Gastroesophageal sphincter (tissue), 4 donors: ENCODE measurements at regions not wholly inside any gene's neighbourhood (a gene's known extent, or its start where the extent isn't known, plus 50 kb on each side); places are given as distances from the start of the nearest gene placed in this dataset.

Experiments used
- ATAC-seq: fragments of 150-250 bp; one replicate; pipeline ENCODE4 v1.9.1; 2016; ENCODE audit warnings: mild to moderate bottlenecking, moderate library complexity
- H3K27ac ChIP-seq, 4 donors: fragments of 200-600 bp; sonication (generic) in 3 of 4; 1 replicate in 3 of 4; 2 replicates in 1 of 4; pipeline ENCODE4 v1.5.1; 2016 to 2019
- H3K27me3 ChIP-seq: fragments of 200-600 bp; sonication (generic); one replicate; pipeline ENCODE4 v1.5.1; 2019
- H3K36me3 ChIP-seq, 2 donors: fragments of 200-600 bp; sonication (generic); one replicate each; pipeline ENCODE4 v1.5.1; 2019; ENCODE audit warnings: control low read depth in 1 of 2
- H3K4me1 ChIP-seq, 3 donors: fragments of 200-600 bp; sonication (generic); 1 replicate in 2 of 3; 2 replicates in 1 of 3; pipeline ENCODE4 v1.5.1; 2016 to 2019; ENCODE audit warnings: control low read depth in 2 of 3
- H3K4me3 ChIP-seq, 2 donors: fragments of 200-600 bp; sonication (generic); one replicate each; pipeline ENCODE4 v1.5.1; 2019; ENCODE audit warnings: mild to moderate bottlenecking in 1 of 2, moderate library complexity in 1 of 2
- H3K9me3 ChIP-seq, 3 donors: fragments of 200-600 bp; sonication (generic); one replicate each; pipeline ENCODE4 v1.5.1; 2017 to 2019; ENCODE audit warnings: control low read depth in 2 of 3
- EP300 ChIP-seq: sonication (generic); formaldehyde crosslinking; IDR thresholded peaks from one replicate; pipeline ENCODE4 v1.6.1; 2017; ENCODE audit warnings: antibody characterized with exemption, mild to moderate bottlenecking
- POLR2A ChIP-seq, 2 donors: fragments of 450-650 bp; IDR thresholded peaks; one replicate each; pipeline ENCODE4 v1.6.1; 2017; ENCODE audit warnings: antibody characterized with exemption in 2 of 2, mild to moderate bottlenecking in 2 of 2, moderate library complexity in 1 of 2
- POLR2AphosphoS5 ChIP-seq: sonication (generic); formaldehyde crosslinking; IDR thresholded peaks from one replicate; pipeline ENCODE4 v1.6.1; 2017; ENCODE audit warnings: antibody characterized with exemption
- WGBS, 2 donors: methylation state at CpG; one replicate each; pipeline ENCODE4 v1.1.5; 2018; ENCODE audit warnings: low coverage in 1 of 2; 5-methylcytosine and 5-hydroxymethylcytosine counted together
- TF ChIP-seq, protein P1 (sequence below), 4 experiments: fragments of 200-600 bp in 2 of 4; fragments of 450-650 bp in 2 of 4; sonication (generic) in 1 of 4; IDR thresholded peaks; one replicate each; pipeline ENCODE4 v1.5.1; 2017 to 2019; ENCODE audit warnings: antibody characterized with exemption in 4 of 4, mild to moderate bottlenecking in 2 of 4, moderate library complexity in 2 of 4

DNA sequence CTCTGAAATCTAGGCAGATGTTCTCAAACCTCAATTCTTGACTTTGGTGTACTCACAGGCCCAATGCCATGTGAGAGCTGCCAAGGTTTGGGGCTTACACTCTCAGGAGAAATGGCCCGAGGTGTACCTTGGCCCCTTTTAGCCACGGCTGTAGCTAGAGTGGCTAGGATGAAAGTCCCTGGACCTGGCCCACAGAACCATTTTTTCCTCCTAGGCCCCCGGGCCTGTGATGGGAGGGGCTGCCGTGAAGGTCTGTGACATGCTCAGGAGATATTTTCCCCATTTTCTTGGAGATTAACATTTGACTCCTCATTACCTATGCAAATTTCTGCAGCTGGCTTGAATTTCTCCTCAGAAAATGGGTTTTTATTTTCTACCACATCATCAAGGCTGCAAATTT is 1296.5 kb downstream of the MAT2B start:
- no peaks in the 10 kb centered on the region for H3K4me1 ChIP-seq
- no peak for ATAC-seq
- no peaks in the 10 kb centered on the region for H3K27me3 ChIP-seq
- H3K4me3 ChIP-seq, result no peak overlapping the region
- 81 to 82% methylated on average over 3 of the region's 4 CpGs for WGBS, 2 donors
- H3K36me3 ChIP-seq, result no peaks in the 10 kb centered on the region
- H3K27ac ChIP-seq, result no peak overlapping the region
- TF ChIP-seq EP300 (no peak), POLR2AphosphoS5 (no peak), POLR2A (IDR thresholded peaks at IDR 0.05) (no peak)
- TF ChIP-seq, protein P1, sequence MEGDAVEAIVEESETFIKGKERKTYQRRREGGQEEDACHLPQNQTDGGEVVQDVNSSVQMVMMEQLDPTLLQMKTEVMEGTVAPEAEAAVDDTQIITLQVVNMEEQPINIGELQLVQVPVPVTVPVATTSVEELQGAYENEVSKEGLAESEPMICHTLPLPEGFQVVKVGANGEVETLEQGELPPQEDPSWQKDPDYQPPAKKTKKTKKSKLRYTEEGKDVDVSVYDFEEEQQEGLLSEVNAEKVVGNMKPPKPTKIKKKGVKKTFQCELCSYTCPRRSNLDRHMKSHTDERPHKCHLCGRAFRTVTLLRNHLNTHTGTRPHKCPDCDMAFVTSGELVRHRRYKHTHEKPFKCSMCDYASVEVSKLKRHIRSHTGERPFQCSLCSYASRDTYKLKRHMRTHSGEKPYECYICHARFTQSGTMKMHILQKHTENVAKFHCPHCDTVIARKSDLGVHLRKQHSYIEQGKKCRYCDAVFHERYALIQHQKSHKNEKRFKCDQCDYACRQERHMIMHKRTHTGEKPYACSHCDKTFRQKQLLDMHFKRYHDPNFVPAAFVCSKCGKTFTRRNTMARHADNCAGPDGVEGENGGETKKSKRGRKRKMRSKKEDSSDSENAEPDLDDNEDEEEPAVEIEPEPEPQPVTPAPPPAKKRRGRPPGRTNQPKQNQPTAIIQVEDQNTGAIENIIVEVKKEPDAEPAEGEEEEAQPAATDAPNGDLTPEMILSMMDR (IDR thresholded peaks at IDR 0.05), result no peak
- peaks cover 0 to 7% (median 0%) of the 10 kb centered on the region in 3 donors for H3K9me3 ChIP-seq

DNA sequence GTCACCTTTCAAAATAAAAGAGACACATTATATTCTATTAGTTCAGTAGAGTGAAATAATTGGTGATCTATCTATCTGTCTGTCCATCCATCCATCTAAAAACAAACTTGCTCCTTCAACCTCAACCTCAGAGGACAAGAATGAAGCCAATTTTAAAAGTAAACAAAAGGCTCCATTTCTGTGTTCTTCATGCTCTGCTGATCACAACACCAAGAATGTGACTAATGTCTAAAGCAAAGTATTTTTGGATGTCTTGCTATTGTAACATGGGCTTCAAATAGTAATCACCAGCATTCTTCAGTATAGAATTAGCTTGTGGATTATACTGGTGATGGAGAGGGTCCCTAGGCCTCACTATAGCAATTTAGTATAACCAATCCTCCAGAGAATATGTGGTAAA is 1304.4 kb downstream of the MAT2B start:
- Histone ChIP-seq H3K4me3 (no peak overlapping the region), H3K27ac (no peak overlapping the region), H3K9me3 (no peaks in the 10 kb centered on the region), H3K4me1 (no peaks in the 10 kb centered on the region), H3K27me3 (no peaks in the 10 kb centered on the region), H3K36me3 (no peaks in the 10 kb centered on the region)
- TF ChIP-seq EP300, result no peak
- ATAC-seq, result no peak

DNA sequence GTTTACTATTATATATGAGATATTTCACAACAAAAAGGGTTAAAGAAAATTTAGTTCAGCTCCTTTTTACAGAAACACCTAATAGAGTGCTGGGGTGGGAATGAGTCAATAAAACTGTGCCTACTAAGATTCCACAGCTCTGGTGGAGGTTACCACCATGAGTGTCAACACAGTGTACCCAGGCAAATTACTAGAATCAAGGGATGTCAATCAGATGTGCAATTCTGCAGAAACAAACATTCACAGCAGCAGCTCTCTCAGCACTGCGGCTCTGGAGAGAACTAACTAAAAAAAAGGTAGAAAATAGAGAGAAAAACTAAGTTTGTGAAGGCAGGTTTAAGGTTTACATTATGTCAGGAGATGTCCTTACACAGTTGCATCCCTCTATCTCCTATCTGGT is 1313.0 kb downstream of the MAT2B start:
- no peak overlapping the region for H3K27ac ChIP-seq
- H3K27me3 ChIP-seq, result no peaks in the 10 kb centered on the region
- no peaks in the 10 kb centered on the region for H3K4me1 ChIP-seq
- H3K9me3 ChIP-seq, result no peaks in the 10 kb centered on the region
- no peak for ATAC-seq
- WGBS, 2 donors, result 30 to 33% methylated on average over 1 of the region's 1 CpG
- H3K36me3 ChIP-seq, result no peaks in the 10 kb centered on the region
- TF ChIP-seq POLR2AphosphoS5, result no peak
- TF ChIP-seq, protein P1 (IDR thresholded peaks at IDR 0.05), result no peak
- TF ChIP-seq POLR2A (IDR thresholded peaks at IDR 0.05), result no peak
- TF ChIP-seq EP300, result no peak
- H3K4me3 ChIP-seq, result no peak overlapping the region

DNA sequence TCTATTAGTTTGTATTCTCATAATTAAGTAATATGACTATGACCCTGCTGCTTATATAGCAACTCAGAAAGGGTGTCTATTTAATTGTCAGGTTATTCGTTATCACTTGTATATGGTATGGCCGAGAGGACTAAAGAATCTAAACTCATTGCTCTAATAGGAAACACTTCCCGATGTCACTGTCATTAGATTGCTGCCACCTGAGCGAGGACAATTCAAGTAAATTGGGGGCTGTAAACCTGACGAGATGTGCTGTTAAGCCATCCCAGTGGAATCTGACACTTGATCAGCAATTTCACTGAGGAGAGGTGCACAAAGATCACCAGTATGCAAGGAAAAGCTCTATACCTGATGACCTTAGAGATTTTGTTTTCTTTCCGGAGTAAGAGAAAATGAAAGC is 1319.3 kb downstream of the MAT2B start:
- Histone ChIP-seq H3K4me3 (no peak overlapping the region), H3K27ac (no peak overlapping the region), H3K4me1 (no peaks in the 10 kb centered on the region), H3K27me3 (no peaks in the 10 kb centered on the region), H3K9me3 (no peaks in the 10 kb centered on the region), H3K36me3 (no peaks in the 10 kb centered on the region)
- TF ChIP-seq POLR2AphosphoS5 (no peak), POLR2A (IDR thresholded peaks at IDR 0.05) (no peak), EP300 (no peak)
- TF ChIP-seq, protein P1 (IDR thresholded peaks at IDR 0.05), result no peak
- no peak for ATAC-seq
- WGBS, 2 donors, result 72 to 88% methylated on average over 5 to 6 of the region's 6 CpGs

DNA sequence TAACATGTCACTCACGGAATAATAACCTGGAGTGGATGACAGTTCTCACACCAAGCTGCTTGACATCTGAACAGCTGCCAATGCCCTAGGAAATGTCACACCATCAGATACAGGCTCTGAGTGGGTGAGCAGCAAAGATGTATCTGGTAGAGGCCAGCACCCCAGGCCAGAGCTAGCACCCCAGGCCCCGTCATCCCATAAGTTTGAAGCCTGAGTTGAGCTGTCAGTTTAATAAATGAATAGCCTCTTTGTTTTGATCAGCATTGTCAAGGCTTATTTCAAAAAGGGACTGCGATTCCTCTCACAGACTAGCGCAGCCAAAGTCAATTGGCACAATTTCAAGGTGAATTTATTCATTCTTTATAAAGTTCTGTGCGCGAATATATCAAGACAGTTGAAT is 1327.1 kb downstream of the MAT2B start:
- 40 to 50% methylated on average over 6 of the region's 6 CpGs for WGBS, 2 donors
- H3K4me3 ChIP-seq, result no peak overlapping the region
- H3K4me1 ChIP-seq, result no peaks in the 10 kb centered on the region
- H3K27ac ChIP-seq, result no peak overlapping the region
- no peaks in the 10 kb centered on the region for H3K36me3 ChIP-seq
- TF ChIP-seq POLR2A (IDR thresholded peaks at IDR 0.05), result no peak
- no peak for TF ChIP-seq EP300
- TF ChIP-seq, protein P1 (IDR thresholded peaks at IDR 0.05), result no peak
- no peak for TF ChIP-seq POLR2AphosphoS5
- H3K9me3 ChIP-seq, result no peaks in the 10 kb centered on the region
- H3K27me3 ChIP-seq, result no peaks in the 10 kb centered on the region
- no peak for ATAC-seq

DNA sequence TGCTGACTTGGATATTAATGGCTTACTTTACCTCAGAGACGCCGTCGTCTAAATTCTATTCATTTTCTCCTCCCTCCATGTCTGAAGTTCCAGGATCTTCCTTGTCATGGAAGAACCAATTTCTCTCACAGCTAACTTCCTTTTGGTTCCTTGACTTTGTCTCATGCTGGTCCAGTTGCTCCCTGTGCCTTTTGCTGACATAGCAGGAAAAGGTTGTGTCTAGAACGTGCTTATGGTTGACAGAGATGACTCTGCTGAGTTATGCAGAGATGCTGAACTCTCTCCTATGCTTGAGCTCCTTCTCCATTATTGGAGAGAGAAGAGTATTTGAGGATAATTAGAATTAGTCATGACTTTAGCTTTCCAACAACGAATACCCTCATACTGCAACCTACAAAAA is 1338.9 kb downstream of the MAT2B start:
- Histone ChIP-seq H3K9me3 (no peaks in the 10 kb centered on the region), H3K36me3 (no peaks in the 10 kb centered on the region), H3K4me1 (no peaks in the 10 kb centered on the region), H3K4me3 (no peak overlapping the region), H3K27me3 (no peaks in the 10 kb centered on the region), H3K27ac (no peak overlapping the region)
- TF ChIP-seq POLR2AphosphoS5, result no peak
- TF ChIP-seq EP300, result no peak
- TF ChIP-seq, protein P1 (IDR thresholded peaks at IDR 0.05), result no peak
- TF ChIP-seq POLR2A (IDR thresholded peaks at IDR 0.05), result no peak
- 86% methylated on average over 5 of the region's 5 CpGs; no CpG with 5 or more reads in 1 of the 2 donors for WGBS, 2 donors
- ATAC-seq, result no peak
